Nephron progenitor cell (in vitro differentiated cells): ENCODE measurements at regions not wholly inside any gene's neighbourhood (a gene's known extent, or its start where the extent isn't known, plus 50 kb on each side); places are given as distances from the start of the nearest gene placed in this dataset.
"Not testable (repeated sequence)": the region's sequence is repeated elsewhere in the genome, so short reads cannot be mapped to it uniquely, and the experiment has no call there.

Experiments used
- DNase-seq: peaks from one replicate; pipeline ENCODE4 v3.0.0; 2021
- H3K27ac Mint-ChIP-seq: 2 replicates; pipeline ENCODE4 v1.8.0; 2021; ENCODE audit warnings: mild to moderate bottlenecking, moderate library complexity, mixed read lengths
- H3K27me3 Mint-ChIP-seq: 2 replicates; pipeline ENCODE4 v1.8.0; 2021; ENCODE audit warnings: mild to moderate bottlenecking, low read depth, mixed read lengths; ENCODE audit not compliant: poor library complexity
- H3K36me3 Mint-ChIP-seq: 2 replicates; pipeline ENCODE4 v1.8.0; 2021; ENCODE audit warnings: low read depth, mixed read lengths
- H3K4me1 Mint-ChIP-seq: 2 replicates; pipeline ENCODE4 v1.8.0; 2021; ENCODE audit warnings: mixed read lengths
- H3K4me3 Mint-ChIP-seq: 2 replicates; pipeline ENCODE4 v1.8.0; 2021; ENCODE audit warnings: mild to moderate bottlenecking, moderate library complexity, mixed read lengths
- H3K9me3 Mint-ChIP-seq: 2 replicates; pipeline ENCODE4 v1.8.0; 2021; ENCODE audit warnings: mild to moderate bottlenecking, moderate library complexity, mixed read lengths
- TF ChIP-seq, protein P1 (sequence below): fragments of 200-600 bp; sonication (generic); IDR thresholded peaks from 2 replicates; pipeline ENCODE4 v1.5.0; 2021; ENCODE audit warnings: antibody characterized with exemption

DNA sequence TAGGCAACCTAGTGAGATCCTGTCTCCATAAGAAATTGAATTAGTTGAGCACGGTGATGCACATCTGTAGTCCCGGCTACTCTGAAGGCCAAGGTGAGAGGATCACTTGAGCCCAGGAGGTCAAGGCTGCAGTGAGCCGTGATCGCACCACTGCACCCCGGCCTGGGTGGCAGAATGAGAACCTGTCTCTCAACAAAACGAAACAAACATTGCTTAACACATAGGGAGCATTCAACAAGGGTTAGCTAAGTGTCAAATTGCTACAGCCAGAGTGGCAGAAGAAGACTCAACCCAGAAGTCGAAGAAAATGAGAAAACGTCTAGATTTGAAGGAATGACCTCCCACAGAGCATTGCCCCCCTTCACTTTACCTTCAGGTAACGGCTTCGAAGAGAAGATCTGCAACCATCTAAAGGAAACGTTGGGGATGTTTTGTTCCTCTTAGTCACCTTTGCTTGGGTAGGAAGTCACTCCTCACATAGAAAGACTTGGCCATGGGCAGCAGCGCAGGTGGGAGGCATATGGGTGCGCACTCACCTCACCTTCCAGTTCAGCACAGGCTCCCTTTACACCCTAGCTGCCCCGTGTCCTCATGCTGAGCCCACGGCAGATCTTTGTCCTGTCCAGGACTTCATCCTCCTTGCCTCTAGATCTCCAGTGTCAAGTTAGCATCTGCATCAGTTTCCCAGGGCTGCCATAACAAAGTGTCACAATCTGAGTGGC, 63.7 kb upstream of the SHLD1 start:
- H3K4me3 Mint-ChIP-seq = no peak overlapping the region

DNA sequence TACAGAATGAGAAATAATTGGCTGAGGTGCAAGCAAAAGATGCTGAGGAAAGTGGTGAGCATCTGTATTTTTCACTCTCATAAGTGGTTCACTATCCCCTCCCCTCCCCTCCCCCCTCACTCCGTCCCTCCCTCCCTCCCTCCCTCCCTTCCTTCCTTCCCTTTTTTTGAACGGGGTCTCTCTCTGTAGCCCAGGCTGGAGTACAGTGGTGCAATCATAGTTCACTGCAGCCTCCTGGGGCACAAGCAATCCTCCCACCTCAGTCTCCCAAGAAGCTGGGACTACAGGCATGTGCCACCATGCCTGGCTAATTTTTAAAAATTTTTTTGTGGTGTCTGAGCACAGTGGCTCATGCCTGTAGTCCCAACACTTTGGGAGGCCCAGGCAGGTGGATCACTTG, 67.6 kb upstream of the SHLD1 start:
- H3K9me3 Mint-ChIP-seq, H3K27ac Mint-ChIP-seq, DNase-seq, H3K4me1 Mint-ChIP-seq, H3K36me3 Mint-ChIP-seq, H3K4me3 Mint-ChIP-seq, H3K27me3 Mint-ChIP-seq: not testable (repeated sequence)

More for the DNA sequence above, 63.7 kb upstream of the SHLD1 start:
- Mint-ChIP-seq H3K27ac (no peak overlapping the region), H3K36me3 (no peaks in the 10 kb centered on the region), H3K4me1 (peaks cover 11% of the 10 kb centered on the region), H3K9me3 (no peaks in the 10 kb centered on the region), H3K27me3 (peaks cover 7% of the 10 kb centered on the region)
- no peak for DNase-seq
- TF ChIP-seq, protein P1, sequence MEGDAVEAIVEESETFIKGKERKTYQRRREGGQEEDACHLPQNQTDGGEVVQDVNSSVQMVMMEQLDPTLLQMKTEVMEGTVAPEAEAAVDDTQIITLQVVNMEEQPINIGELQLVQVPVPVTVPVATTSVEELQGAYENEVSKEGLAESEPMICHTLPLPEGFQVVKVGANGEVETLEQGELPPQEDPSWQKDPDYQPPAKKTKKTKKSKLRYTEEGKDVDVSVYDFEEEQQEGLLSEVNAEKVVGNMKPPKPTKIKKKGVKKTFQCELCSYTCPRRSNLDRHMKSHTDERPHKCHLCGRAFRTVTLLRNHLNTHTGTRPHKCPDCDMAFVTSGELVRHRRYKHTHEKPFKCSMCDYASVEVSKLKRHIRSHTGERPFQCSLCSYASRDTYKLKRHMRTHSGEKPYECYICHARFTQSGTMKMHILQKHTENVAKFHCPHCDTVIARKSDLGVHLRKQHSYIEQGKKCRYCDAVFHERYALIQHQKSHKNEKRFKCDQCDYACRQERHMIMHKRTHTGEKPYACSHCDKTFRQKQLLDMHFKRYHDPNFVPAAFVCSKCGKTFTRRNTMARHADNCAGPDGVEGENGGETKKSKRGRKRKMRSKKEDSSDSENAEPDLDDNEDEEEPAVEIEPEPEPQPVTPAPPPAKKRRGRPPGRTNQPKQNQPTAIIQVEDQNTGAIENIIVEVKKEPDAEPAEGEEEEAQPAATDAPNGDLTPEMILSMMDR = no peak

DNA sequence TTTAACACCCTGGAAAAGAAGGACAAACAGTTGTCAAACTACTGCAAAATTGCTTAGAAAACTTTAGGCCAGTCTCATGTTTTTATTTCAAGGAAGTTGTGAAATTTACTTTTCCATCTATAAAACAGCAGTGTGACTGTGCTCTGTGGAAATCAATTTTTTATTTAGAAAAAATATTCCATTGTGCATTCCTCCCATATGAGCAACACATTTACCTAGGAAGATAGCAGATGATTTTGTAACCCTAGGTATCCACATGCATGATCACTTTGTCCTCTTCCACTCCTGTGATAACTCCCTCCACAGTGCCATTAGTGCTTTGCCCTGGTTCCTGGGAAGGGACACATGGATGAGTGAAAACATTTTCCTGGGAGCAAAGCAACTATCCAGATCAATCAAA, 69.4 kb upstream of the GPCPD1 start:
- TF ChIP-seq, protein P1 = no peak
- Mint-ChIP-seq H3K27me3 (peaks cover 9% of the 10 kb centered on the region), H3K27ac (no peak overlapping the region), H3K4me3 (no peak overlapping the region), H3K4me1 (no peaks in the 10 kb centered on the region), H3K9me3 (no peaks in the 10 kb centered on the region), H3K36me3 (no peaks in the 10 kb centered on the region)
- no peak for DNase-seq

DNA sequence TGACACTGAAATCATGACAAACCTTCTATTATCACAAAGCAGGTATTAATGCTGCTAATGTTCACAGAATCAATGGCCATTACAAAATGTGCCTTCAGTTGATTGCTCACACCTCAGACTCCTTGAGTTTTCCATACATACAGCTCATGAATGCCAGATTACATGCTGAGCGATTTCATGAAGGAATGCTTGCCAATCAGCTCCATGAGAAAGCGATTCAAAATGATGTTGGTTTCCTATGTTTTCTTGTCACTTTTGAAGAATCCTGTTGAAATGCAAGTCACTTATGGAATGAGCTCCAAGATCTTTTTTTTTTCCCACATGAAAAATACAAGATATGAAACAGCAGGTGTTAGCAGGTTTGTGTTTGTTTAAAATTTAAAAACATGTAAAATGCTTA, 68.0 kb upstream of the GPCPD1 start:
- Mint-ChIP-seq H3K4me3 (no peak overlapping the region), H3K36me3 (no peaks in the 10 kb centered on the region), H3K27me3 (peaks cover 4% of the 10 kb centered on the region), H3K9me3 (no peaks in the 10 kb centered on the region), H3K27ac (no peak overlapping the region), H3K4me1 (no peaks in the 10 kb centered on the region)
- TF ChIP-seq, protein P1 = no peak
- DNase-seq = no peak

DNA sequence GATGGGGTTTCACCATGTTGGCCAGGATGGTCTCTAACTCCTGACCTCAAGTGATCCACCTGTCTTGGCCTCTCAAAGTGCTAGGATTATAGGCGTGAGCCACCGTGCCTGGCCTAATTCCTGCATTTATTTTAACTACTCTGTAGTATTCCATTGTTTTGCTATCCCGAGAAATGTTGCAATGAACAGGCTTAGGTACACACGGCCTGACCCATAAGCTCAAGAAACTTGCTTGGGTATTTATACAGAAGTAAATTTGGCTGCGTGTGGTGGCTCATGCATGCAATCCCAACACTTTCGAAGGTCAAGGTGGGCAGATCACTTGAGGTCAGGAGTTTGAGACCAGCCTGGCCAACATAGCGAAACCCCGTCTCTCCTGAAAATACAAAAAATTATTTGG, 67.1 kb upstream of the GPCPD1 start:
- not testable (repeated sequence) for H3K4me3 Mint-ChIP-seq, DNase-seq, H3K9me3 Mint-ChIP-seq, H3K4me1 Mint-ChIP-seq, H3K27ac Mint-ChIP-seq, H3K36me3 Mint-ChIP-seq, H3K27me3 Mint-ChIP-seq

DNA sequence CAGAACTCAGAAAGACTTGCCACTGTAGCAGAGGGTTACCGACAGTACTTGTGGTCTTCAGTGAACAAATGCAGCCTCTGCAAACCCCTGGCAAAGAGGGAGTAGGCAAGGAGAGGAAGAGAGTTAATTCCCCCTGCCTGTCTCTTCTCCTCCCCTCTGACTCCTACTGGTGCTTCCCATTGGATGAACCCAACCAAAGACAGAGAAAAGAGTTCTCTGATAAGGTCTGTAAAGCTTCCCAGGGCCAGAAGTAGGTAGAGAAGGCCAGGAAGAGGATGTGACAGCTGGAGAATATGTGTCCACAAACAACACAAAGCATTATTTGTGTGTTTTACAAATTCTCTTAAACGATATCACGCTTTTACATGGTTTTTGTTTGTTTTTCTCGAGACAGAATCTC, 66.6 kb upstream of the GPCPD1 start:
- Mint-ChIP-seq H3K4me3 (no peak overlapping the region), H3K27me3 (peaks cover 4% of the 10 kb centered on the region), H3K9me3 (no peaks in the 10 kb centered on the region), H3K27ac (no peak overlapping the region), H3K36me3 (no peaks in the 10 kb centered on the region), H3K4me1 (no peaks in the 10 kb centered on the region)
- TF ChIP-seq, protein P1 = no peak
- DNase-seq = no peak
